H1 (cell line): ENCODE measurements at regions not wholly inside any gene's neighbourhood (a gene's known extent, or its start where the extent isn't known, plus 50 kb on each side); places are given as distances from the start of the nearest gene placed in this dataset.

Source experiments
- RBBP5 ChIP-seq: IDR thresholded peaks from 2 replicates; pipeline ENCODE4 v1.7.1; 2012; ENCODE audit warnings: low read depth, mild to moderate bottlenecking, inconsistent platforms, low read length, moderate library complexity, borderline replicate concordance
- SUZ12 ChIP-seq: fragments of 200-600 bp; sonication (generic); IDR thresholded peaks from 2 replicates; pipeline ENCODE4 v1.6.1; 2012; ENCODE audit warnings: mild to moderate bottlenecking, inconsistent platforms, low read length, moderate library complexity, mixed read lengths
- TF ChIP-seq, protein P1 (sequence below): fragments of 300-600 bp; sonication (generic); IDR thresholded peaks from 2 replicates; pipeline ENCODE4 v1.7.1; 2012; ENCODE audit warnings: low read length, moderate library complexity, mild to moderate bottlenecking, inconsistent platforms; ENCODE audit not compliant: insufficient replicate concordance

DNA sequence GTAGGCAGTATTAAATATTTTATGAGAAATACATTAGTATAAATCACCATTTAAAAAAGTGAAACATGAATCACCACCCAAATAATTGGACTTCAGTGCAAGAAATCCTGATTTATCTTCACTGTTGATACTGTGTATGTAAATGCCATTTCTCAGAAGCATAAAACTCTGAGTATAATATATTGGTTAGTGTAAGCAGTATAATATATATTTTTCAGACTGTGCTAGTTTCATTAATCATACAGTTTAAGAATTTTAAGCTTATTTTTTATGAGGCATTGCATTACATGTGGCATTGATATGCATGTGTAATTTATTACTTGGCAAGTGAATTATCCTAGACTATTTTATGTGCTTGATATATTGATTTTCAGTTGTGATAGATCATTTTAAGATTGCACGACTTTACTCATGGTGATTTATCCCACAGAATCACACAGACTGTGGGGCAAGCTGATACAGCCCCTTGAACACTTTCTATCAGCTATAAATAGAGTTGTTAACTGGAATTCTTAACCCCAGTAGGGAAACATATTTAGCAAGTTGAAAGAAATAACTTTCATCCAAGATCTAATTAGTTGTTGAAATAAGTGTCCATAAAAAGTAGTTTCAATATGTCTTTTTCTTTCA lies 403.5 kb downstream of the RPL10L start (continued):
- TF ChIP-seq, protein P1, sequence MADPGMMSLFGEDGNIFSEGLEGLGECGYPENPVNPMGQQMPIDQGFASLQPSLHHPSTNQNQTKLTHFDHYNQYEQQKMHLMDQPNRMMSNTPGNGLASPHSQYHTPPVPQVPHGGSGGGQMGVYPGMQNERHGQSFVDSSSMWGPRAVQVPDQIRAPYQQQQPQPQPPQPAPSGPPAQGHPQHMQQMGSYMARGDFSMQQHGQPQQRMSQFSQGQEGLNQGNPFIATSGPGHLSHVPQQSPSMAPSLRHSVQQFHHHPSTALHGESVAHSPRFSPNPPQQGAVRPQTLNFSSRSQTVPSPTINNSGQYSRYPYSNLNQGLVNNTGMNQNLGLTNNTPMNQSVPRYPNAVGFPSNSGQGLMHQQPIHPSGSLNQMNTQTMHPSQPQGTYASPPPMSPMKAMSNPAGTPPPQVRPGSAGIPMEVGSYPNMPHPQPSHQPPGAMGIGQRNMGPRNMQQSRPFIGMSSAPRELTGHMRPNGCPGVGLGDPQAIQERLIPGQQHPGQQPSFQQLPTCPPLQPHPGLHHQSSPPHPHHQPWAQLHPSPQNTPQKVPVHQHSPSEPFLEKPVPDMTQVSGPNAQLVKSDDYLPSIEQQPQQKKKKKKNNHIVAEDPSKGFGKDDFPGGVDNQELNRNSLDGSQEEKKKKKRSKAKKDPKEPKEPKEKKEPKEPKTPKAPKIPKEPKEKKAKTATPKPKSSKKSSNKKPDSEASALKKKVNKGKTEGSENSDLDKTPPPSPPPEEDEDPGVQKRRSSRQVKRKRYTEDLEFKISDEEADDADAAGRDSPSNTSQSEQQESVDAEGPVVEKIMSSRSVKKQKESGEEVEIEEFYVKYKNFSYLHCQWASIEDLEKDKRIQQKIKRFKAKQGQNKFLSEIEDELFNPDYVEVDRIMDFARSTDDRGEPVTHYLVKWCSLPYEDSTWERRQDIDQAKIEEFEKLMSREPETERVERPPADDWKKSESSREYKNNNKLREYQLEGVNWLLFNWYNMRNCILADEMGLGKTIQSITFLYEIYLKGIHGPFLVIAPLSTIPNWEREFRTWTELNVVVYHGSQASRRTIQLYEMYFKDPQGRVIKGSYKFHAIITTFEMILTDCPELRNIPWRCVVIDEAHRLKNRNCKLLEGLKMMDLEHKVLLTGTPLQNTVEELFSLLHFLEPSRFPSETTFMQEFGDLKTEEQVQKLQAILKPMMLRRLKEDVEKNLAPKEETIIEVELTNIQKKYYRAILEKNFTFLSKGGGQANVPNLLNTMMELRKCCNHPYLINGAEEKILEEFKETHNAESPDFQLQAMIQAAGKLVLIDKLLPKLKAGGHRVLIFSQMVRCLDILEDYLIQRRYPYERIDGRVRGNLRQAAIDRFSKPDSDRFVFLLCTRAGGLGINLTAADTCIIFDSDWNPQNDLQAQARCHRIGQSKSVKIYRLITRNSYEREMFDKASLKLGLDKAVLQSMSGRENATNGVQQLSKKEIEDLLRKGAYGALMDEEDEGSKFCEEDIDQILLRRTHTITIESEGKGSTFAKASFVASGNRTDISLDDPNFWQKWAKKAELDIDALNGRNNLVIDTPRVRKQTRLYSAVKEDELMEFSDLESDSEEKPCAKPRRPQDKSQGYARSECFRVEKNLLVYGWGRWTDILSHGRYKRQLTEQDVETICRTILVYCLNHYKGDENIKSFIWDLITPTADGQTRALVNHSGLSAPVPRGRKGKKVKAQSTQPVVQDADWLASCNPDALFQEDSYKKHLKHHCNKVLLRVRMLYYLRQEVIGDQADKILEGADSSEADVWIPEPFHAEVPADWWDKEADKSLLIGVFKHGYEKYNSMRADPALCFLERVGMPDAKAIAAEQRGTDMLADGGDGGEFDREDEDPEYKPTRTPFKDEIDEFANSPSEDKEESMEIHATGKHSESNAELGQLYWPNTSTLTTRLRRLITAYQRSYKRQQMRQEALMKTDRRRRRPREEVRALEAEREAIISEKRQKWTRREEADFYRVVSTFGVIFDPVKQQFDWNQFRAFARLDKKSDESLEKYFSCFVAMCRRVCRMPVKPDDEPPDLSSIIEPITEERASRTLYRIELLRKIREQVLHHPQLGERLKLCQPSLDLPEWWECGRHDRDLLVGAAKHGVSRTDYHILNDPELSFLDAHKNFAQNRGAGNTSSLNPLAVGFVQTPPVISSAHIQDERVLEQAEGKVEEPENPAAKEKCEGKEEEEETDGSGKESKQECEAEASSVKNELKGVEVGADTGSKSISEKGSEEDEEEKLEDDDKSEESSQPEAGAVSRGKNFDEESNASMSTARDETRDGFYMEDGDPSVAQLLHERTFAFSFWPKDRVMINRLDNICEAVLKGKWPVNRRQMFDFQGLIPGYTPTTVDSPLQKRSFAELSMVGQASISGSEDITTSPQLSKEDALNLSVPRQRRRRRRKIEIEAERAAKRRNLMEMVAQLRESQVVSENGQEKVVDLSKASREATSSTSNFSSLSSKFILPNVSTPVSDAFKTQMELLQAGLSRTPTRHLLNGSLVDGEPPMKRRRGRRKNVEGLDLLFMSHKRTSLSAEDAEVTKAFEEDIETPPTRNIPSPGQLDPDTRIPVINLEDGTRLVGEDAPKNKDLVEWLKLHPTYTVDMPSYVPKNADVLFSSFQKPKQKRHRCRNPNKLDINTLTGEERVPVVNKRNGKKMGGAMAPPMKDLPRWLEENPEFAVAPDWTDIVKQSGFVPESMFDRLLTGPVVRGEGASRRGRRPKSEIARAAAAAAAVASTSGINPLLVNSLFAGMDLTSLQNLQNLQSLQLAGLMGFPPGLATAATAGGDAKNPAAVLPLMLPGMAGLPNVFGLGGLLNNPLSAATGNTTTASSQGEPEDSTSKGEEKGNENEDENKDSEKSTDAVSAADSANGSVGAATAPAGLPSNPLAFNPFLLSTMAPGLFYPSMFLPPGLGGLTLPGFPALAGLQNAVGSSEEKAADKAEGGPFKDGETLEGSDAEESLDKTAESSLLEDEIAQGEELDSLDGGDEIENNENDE, result no peak
- no peak for TF ChIP-seq SUZ12
- TF ChIP-seq RBBP5, result no peak
